ENCODE measurements at regions not wholly inside any gene's neighbourhood (a gene's known extent, or its start where the extent isn't known, plus 50 kb on each side); places are given as distances from the start of the nearest gene placed in this dataset.

DNA sequence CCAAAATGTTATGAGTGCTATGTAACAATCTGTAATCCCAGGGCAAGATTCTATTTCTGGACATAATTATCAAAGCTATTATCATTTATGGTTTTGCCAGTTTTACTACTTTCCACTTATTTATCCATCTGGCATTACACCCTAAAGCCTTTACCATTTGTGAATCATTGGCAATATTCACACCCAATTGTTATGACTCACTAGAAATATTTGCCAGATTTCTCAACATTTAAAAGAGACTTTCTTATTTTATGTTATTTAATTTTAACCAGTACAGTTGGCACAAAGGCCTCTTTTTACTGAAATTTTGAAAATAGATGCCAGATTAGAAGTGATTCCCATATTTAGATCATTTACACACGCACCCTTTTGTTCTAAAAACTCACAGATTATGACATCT, 242.7 kb upstream of the WDFY3 start:
- TF ChIP-seq, protein P1, sequence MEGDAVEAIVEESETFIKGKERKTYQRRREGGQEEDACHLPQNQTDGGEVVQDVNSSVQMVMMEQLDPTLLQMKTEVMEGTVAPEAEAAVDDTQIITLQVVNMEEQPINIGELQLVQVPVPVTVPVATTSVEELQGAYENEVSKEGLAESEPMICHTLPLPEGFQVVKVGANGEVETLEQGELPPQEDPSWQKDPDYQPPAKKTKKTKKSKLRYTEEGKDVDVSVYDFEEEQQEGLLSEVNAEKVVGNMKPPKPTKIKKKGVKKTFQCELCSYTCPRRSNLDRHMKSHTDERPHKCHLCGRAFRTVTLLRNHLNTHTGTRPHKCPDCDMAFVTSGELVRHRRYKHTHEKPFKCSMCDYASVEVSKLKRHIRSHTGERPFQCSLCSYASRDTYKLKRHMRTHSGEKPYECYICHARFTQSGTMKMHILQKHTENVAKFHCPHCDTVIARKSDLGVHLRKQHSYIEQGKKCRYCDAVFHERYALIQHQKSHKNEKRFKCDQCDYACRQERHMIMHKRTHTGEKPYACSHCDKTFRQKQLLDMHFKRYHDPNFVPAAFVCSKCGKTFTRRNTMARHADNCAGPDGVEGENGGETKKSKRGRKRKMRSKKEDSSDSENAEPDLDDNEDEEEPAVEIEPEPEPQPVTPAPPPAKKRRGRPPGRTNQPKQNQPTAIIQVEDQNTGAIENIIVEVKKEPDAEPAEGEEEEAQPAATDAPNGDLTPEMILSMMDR (IDR thresholded peaks at IDR 0.05): no peak
- no peak for TF ChIP-seq POLR2A (IDR thresholded peaks at IDR 0.05)
